SK-N-SH treated with all-trans-retinoic acid at 6 μM for 48 hours (cell line): ENCODE measurements at regions not wholly inside any gene's neighbourhood (a gene's known extent, or its start where the extent isn't known, plus 50 kb on each side); places are given as distances from the start of the nearest gene placed in this dataset.
"Not testable (repeated sequence)": the region's sequence is repeated elsewhere in the genome, so short reads cannot be mapped to it uniquely, and the experiment has no call there.

Source experiments
- ARNTL ChIP-seq: fragments of 450-650 bp; formaldehyde crosslinking; IDR thresholded peaks from 2 replicates; pipeline ENCODE4 v1.5.0; 2020; ENCODE audit warnings: low read depth, mild to moderate bottlenecking, moderate library complexity, borderline replicate concordance
- BACH2 ChIP-seq: fragments of 250-450 bp; sonication (Bioruptor Pico); IDR thresholded peaks from 2 replicates; pipeline ENCODE4 v1.9.0; 2021; ENCODE audit warnings: mild to moderate bottlenecking, borderline replicate concordance
- CREB5 ChIP-seq: fragments of 250-450 bp; sonication (Bioruptor Pico); IDR thresholded peaks from 2 replicates; pipeline ENCODE4 v1.5.1; 2020; ENCODE audit warnings: low read depth, mild to moderate bottlenecking, moderate library complexity
- ESRRG ChIP-seq: fragments of 250-450 bp; sonication (Bioruptor Pico); IDR thresholded peaks from 2 replicates; pipeline ENCODE4 v1.6.1; 2021; ENCODE audit warnings: mild to moderate bottlenecking
- RARB ChIP-seq: fragments of 250-450 bp; sonication (Bioruptor Pico); IDR thresholded peaks from 2 replicates; pipeline ENCODE4 v1.8.0; 2021; ENCODE audit warnings: mild to moderate bottlenecking, moderate library complexity
- ZFP3 ChIP-seq: fragments of 250-450 bp; sonication (Bioruptor Pico); IDR thresholded peaks from 2 replicates; pipeline ENCODE4 v1.5.0; 2020; ENCODE audit warnings: mild to moderate bottlenecking, moderate library complexity
- ZNF565 ChIP-seq: fragments of 450-650 bp; formaldehyde crosslinking; conservative IDR thresholded peaks from 2 replicates; pipeline ENCODE4 v1.5.0; 2020; ENCODE audit warnings: low read depth, mild to moderate bottlenecking, moderate library complexity
- ZNF70 ChIP-seq: fragments of 450-650 bp; formaldehyde crosslinking; IDR thresholded peaks from 2 replicates; pipeline ENCODE4 v1.5.0; 2020; ENCODE audit warnings: mild to moderate bottlenecking, moderate library complexity
- TF ChIP-seq, protein P1 (sequence below): fragments of 250-450 bp; sonication (Bioruptor Pico); IDR thresholded peaks from 2 replicates; pipeline ENCODE4 v1.5.1; 2021; ENCODE audit warnings: mild to moderate bottlenecking, moderate library complexity

DNA sequence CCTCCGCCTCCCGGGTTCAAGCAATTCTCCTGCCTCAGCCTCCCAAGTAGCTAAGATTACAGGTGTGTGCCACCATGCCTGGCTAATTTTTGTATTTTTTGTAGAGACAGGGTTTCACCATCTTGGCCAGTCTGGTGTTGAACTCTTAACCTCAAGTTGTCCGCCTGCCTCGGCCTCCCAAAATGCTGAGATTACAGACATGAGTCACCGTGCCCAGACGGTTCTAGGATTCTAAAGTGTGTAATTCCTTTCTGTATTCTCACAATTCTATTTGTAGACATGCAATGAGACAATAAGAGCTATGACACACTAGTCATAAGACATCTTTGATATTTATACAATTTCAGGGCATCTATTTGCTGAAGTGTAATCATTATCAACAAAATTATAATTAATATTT, 585.0 kb upstream of the FLRT2 start:
- not testable (repeated sequence) for TF ChIP-seq ZFP3 (CRISPR knock-in tag); ARNTL (CRISPR knock-in tag); CREB5 (CRISPR knock-in tag); RARB (CRISPR knock-in tag); ZNF565 (CRISPR knock-in tag); ZNF70 (CRISPR knock-in tag); BACH2; ESRRG
- TF ChIP-seq, protein P1, sequence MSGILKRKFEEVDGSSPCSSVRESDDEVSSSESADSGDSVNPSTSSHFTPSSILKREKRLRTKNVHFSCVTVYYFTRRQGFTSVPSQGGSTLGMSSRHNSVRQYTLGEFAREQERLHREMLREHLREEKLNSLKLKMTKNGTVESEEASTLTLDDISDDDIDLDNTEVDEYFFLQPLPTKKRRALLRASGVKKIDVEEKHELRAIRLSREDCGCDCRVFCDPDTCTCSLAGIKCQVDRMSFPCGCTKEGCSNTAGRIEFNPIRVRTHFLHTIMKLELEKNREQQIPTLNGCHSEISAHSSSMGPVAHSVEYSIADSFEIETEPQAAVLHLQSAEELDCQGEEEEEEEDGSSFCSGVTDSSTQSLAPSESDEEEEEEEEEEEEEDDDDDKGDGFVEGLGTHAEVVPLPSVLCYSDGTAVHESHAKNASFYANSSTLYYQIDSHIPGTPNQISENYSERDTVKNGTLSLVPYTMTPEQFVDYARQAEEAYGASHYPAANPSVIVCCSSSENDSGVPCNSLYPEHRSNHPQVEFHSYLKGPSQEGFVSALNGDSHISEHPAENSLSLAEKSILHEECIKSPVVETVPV = not testable (repeated sequence)
